GM23338 (cell line): ENCODE measurements at regions not wholly inside any gene's neighbourhood (a gene's known extent, or its start where the extent isn't known, plus 50 kb on each side); places are given as distances from the start of the nearest gene placed in this dataset.

Experiments used
- ATAC-seq: fragments of 200-7000 bp; cut with Tn5 transposase; 3 replicates; pipeline ENCODE4 v1.9.1; 2020
- DNase-seq: peaks from one replicate; pipeline ENCODE4 v3.0.0-alpha.2; 2015; ENCODE audit warnings: low spot score
- H2AFZ ChIP-seq: fragments of 200-600 bp; sonication (generic); 2 replicates; pipeline ENCODE4 v1.8.0; 2016; ENCODE audit warnings: antibody characterized with exemption, mild to moderate bottlenecking, moderate library complexity
- H3F3A ChIP-seq: fragments of 200-600 bp; sonication (generic); replicated peaks from 2 replicates; pipeline ENCODE4 v1.8.0; 2017; ENCODE audit warnings: antibody characterized with exemption, mixed run types, low read depth
- H3K27ac ChIP-seq: fragments of 200-600 bp; sonication (generic); 2 replicates; pipeline ENCODE4 v1.6.1; 2016; ENCODE audit warnings: low read depth
- H3K27me3 ChIP-seq: fragments of 200-600 bp; sonication (generic); 2 replicates; pipeline ENCODE4 v1.8.0; 2016; ENCODE audit warnings: mild to moderate bottlenecking, mixed run types, moderate library complexity; ENCODE audit not compliant: insufficient read depth
- H3K36me3 ChIP-seq: fragments of 200-600 bp; sonication (generic); 2 replicates; pipeline ENCODE4 v1.8.0; 2016; ENCODE audit warnings: mild to moderate bottlenecking; ENCODE audit not compliant: insufficient read depth
- H3K4me1 ChIP-seq: fragments of 200-600 bp; sonication (generic); 2 replicates; pipeline ENCODE4 v1.8.0; 2016; ENCODE audit warnings: mild to moderate bottlenecking, moderate library complexity; ENCODE audit not compliant: insufficient read depth
- H3K4me2 ChIP-seq: fragments of 200-600 bp; sonication (generic); 2 replicates; pipeline ENCODE4 v1.7.1; 2017; ENCODE audit warnings: mixed run types
- H3K4me3 ChIP-seq: fragments of 200-600 bp; sonication (generic); 2 replicates; pipeline ENCODE4 v1.6.1; 2016; ENCODE audit warnings: mixed run types
- H3K79me2 ChIP-seq: fragments of 200-600 bp; sonication (generic); replicated peaks from 2 replicates; pipeline ENCODE4 v1.8.0; 2017; ENCODE audit warnings: mild to moderate bottlenecking; ENCODE audit not compliant: insufficient read depth
- H3K9me2 ChIP-seq: fragments of 200-600 bp; sonication (generic); 2 replicates; pipeline ENCODE4 v1.8.0; 2017; ENCODE audit not compliant: insufficient read depth
- H4K20me1 ChIP-seq: fragments of 200-600 bp; sonication (generic); replicated peaks from 2 replicates; pipeline ENCODE4 v1.8.0; 2017; ENCODE audit warnings: mild to moderate bottlenecking; ENCODE audit not compliant: insufficient read depth
- H3K27ac Mint-ChIP-seq: 2 replicates; pipeline ENCODE4 v1.8.0; 2020; ENCODE audit warnings: inconsistent platforms, mild to moderate bottlenecking, moderate library complexity, mixed read lengths
- H3K27me3 Mint-ChIP-seq: 3 replicates; pipeline ENCODE4 v1.8.0; 2022; ENCODE audit warnings: low read depth, mild to moderate bottlenecking, moderate library complexity, mixed read lengths, inconsistent platforms; ENCODE audit not compliant: insufficient read depth, poor library complexity
- H3K36me3 Mint-ChIP-seq: 3 replicates; pipeline ENCODE4 v1.8.0; 2021; ENCODE audit warnings: low read depth, mild to moderate bottlenecking, inconsistent platforms, moderate library complexity, mixed read lengths
- H3K4me1 Mint-ChIP-seq: 3 replicates; pipeline ENCODE4 v1.8.0; 2020; ENCODE audit warnings: mild to moderate bottlenecking, inconsistent platforms, mixed read lengths
- H3K4me3 Mint-ChIP-seq: 3 replicates; pipeline ENCODE4 v1.8.0; 2021; ENCODE audit warnings: moderate library complexity, mild to moderate bottlenecking, inconsistent platforms, mixed read lengths
- H3K9me3 Mint-ChIP-seq: 3 replicates; pipeline ENCODE4 v1.8.0; 2020; ENCODE audit warnings: moderate library complexity, mild to moderate bottlenecking, inconsistent platforms, mixed read lengths
- EZH2 ChIP-seq: fragments of 200-600 bp; sonication (generic); IDR thresholded peaks from one replicate; pipeline ENCODE4 v1.8.0; 2017; ENCODE audit warnings: antibody characterized with exemption, mild to moderate bottlenecking, low read depth; ENCODE audit not compliant: unreplicated experiment
- NANOG ChIP-seq: IDR thresholded peaks from 2 replicates; pipeline ENCODE4 v1.6.1; 2016; ENCODE audit warnings: antibody characterized with exemption, borderline replicate concordance
- TF ChIP-seq, protein P1 (sequence below): fragments of 250-450 bp; sonication (Bioruptor Pico); IDR thresholded peaks from 2 replicates; pipeline ENCODE4 v1.5.0; 2020; ENCODE audit warnings: mild to moderate bottlenecking, moderate library complexity
- TF ChIP-seq, protein P2 (sequence below), 2 experiments: fragments of 200-600 bp in 1 of 2; sonication (generic) in 1 of 2; conservative IDR thresholded peaks; 2 replicates each; pipeline versions ENCODE4 v1.5.1 to v1.6.1; 2016 to 2017; ENCODE audit warnings: antibody characterized with exemption in 2 of 2, low read depth in 2 of 2, mild to moderate bottlenecking in 2 of 2, moderate library complexity in 1 of 2

DNA sequence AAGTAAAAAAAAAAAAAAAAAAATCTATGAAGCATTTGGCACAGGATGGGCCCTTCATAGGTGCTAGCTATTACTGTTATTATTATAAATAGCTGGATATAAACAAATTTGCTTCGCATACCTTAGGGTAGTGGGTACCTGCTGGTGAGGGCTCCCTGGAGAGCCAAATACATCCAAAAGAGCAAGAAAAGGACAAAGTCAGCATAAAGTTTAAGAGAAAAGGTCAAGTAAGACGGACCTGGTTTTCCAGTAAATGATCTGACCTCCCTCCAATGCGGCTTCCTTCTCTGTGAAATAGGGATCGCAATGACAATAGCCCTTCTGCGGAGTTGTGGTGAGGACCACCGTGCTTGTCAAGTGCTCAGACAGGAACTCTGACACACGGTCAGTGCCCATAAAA lies 214.5 kb downstream of the SNX10 start (continued):
- TF ChIP-seq, protein P1, sequence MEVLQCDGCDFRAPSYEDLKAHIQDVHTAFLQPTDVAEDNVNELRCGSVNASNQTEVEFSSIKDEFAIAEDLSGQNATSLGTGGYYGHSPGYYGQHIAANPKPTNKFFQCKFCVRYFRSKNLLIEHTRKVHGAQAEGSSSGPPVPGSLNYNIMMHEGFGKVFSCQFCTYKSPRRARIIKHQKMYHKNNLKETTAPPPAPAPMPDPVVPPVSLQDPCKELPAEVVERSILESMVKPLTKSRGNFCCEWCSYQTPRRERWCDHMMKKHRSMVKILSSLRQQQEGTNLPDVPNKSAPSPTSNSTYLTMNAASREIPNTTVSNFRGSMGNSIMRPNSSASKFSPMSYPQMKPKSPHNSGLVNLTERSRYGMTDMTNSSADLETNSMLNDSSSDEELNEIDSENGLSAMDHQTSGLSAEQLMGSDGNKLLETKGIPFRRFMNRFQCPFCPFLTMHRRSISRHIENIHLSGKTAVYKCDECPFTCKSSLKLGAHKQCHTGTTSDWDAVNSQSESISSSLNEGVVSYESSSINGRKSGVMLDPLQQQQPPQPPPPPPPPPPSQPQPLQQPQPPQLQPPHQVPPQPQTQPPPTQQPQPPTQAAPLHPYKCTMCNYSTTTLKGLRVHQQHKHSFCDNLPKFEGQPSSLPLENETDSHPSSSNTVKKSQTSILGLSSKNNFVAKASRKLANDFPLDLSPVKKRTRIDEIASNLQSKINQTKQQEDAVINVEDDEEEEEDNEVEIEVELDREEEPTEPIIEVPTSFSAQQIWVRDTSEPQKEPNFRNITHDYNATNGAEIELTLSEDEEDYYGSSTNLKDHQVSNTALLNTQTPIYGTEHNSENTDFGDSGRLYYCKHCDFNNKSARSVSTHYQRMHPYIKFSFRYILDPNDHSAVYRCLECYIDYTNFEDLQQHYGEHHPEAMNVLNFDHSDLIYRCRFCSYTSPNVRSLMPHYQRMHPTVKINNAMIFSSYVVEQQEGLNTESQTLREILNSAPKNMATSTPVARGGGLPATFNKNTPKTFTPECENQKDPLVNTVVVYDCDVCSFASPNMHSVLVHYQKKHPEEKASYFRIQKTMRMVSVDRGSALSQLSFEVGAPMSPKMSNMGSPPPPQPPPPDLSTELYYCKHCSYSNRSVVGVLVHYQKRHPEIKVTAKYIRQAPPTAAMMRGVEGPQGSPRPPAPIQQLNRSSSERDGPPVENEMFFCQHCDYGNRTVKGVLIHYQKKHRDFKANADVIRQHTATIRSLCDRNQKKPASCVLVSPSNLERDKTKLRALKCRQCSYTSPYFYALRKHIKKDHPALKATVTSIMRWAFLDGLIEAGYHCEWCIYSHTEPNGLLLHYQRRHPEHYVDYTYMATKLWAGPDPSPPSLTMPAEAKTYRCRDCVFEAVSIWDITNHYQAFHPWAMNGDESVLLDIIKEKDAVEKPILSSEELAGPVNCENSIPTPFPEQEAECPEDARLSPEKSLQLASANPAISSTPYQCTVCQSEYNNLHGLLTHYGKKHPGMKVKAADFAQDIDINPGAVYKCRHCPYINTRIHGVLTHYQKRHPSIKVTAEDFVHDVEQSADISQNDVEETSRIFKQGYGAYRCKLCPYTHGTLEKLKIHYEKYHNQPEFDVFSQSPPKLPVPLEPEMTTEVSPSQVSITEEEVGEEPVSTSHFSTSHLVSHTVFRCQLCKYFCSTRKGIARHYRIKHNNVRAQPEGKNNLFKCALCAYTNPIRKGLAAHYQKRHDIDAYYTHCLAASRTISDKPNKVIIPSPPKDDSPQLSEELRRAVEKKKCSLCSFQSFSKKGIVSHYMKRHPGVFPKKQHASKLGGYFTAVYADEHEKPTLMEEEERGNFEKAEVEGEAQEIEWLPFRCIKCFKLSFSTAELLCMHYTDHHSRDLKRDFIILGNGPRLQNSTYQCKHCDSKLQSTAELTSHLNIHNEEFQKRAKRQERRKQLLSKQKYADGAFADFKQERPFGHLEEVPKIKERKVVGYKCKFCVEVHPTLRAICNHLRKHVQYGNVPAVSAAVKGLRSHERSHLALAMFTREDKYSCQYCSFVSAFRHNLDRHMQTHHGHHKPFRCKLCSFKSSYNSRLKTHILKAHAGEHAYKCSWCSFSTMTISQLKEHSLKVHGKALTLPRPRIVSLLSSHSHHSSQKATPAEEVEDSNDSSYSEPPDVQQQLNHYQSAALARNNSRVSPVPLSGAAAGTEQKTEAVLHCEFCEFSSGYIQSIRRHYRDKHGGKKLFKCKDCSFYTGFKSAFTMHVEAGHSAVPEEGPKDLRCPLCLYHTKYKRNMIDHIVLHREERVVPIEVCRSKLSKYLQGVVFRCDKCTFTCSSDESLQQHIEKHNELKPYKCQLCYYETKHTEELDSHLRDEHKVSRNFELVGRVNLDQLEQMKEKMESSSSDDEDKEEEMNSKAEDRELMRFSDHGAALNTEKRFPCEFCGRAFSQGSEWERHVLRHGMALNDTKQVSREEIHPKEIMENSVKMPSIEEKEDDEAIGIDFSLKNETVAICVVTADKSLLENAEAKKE (CRISPR knock-in tag): no peak
- no peak for TF ChIP-seq NANOG

DNA sequence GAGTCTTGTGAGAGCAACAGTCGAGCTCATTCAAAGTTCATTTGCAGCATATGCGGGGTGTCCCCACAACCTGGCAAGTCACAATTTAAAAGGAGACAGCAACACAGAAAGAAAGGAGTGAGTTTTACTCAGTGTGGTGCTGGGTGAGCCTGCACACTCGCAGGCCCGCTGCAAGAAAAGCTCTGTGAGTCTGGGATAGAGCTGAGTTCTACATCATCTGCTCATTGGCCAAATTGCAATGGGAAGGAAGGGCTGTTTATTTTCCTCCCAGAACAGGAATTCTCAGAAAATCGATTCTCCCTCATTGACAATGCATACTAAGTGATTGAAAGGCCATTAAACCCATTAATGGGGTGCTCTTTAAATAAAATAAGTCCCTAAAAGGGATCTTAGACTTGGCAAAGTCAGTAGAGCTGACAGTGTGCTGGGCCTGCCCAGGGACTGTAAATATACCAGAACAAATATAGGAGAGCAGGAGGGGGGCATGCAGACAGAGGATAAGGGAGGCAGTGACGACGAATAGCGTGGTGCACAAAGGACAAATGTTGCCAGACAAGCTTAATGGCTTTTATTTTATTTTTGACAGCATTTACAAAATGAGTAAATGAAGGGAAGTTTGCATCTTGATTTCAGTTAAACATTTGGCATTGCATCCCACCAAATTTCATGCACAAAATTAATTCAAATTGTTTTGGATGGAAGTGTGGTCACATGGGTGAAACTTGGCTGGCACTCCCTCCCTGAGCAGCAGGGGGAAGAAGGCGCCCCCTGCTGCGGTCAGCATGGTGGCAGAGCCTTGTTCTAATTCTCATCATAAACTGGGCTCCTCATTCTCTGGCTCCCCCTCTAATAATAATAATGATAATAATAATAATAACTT lies 215.7 kb downstream of the SNX10 start:
- Histone ChIP-seq H3K4me2 (no peak overlapping the region), H3K79me2 (no peaks in the 10 kb centered on the region), H3K36me3 (no peaks in the 10 kb centered on the region), H3K27me3 (no peaks in the 10 kb centered on the region), H2AFZ (no peak overlapping the region), H3F3A (no peaks in the 10 kb centered on the region), H3K4me1 (peaks cover 4% of the 10 kb centered on the region), H3K4me3 (no peak overlapping the region), H3K9me2 (no peaks in the 10 kb centered on the region), H3K27ac (no peak overlapping the region), H4K20me1 (no peaks in the 10 kb centered on the region)
- no peak overlapping the region for H3K27ac Mint-ChIP-seq
- H3K4me1 Mint-ChIP-seq: peaks cover 19% of the 10 kb centered on the region
- H3K4me3 Mint-ChIP-seq: no peak overlapping the region
- TF ChIP-seq, protein P1 (CRISPR knock-in tag): no peak
- TF ChIP-seq EZH2: no peak
- TF ChIP-seq, protein P2, sequence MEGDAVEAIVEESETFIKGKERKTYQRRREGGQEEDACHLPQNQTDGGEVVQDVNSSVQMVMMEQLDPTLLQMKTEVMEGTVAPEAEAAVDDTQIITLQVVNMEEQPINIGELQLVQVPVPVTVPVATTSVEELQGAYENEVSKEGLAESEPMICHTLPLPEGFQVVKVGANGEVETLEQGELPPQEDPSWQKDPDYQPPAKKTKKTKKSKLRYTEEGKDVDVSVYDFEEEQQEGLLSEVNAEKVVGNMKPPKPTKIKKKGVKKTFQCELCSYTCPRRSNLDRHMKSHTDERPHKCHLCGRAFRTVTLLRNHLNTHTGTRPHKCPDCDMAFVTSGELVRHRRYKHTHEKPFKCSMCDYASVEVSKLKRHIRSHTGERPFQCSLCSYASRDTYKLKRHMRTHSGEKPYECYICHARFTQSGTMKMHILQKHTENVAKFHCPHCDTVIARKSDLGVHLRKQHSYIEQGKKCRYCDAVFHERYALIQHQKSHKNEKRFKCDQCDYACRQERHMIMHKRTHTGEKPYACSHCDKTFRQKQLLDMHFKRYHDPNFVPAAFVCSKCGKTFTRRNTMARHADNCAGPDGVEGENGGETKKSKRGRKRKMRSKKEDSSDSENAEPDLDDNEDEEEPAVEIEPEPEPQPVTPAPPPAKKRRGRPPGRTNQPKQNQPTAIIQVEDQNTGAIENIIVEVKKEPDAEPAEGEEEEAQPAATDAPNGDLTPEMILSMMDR (conservative IDR thresholded peaks at IDR 0.05; ENCODE audit: low read depth in 2 of 2): peak in 1 of 2 experiments; percentile 52; a peak in 3 of 4 replicates
- no peaks in the 10 kb centered on the region for H3K36me3 Mint-ChIP-seq
- peaks cover 4% of the 10 kb centered on the region for H3K27me3 Mint-ChIP-seq
- no peak; the same call in 2 of the 3 replicates for ATAC-seq
- no peak for DNase-seq
- no peaks in the 10 kb centered on the region for H3K9me3 Mint-ChIP-seq
